HUES6 (cell line): ENCODE measurements at regions not wholly inside any gene's neighbourhood (a gene's known extent, or its start where the extent isn't known, plus 50 kb on each side); places are given as distances from the start of the nearest gene placed in this dataset.
"Not testable (repeated sequence)": the region's sequence is repeated elsewhere in the genome, so short reads cannot be mapped to it uniquely, and the experiment has no call there.

ENCODE experiments used
- H3K27ac ChIP-seq: 2 replicates; pipeline ENCODE4 v1.7.0; 2013; ENCODE audit warnings: low read depth, mild to moderate bottlenecking, low read length, inconsistent platforms
- H3K27me3 ChIP-seq: 2 replicates; pipeline ENCODE4 v1.6.1; 2013; ENCODE audit warnings: low read length; ENCODE audit not compliant: control insufficient read depth, insufficient read depth
- H3K36me3 ChIP-seq: 2 replicates; pipeline ENCODE4 v1.6.1; 2013; ENCODE audit warnings: low read length; ENCODE audit not compliant: control insufficient read depth, insufficient read depth
- H3K4me1 ChIP-seq: 2 replicates; pipeline ENCODE4 v1.6.1; 2013; ENCODE audit warnings: low read length; ENCODE audit not compliant: control insufficient read depth, insufficient read depth
- H3K4me3 ChIP-seq: 2 replicates; pipeline ENCODE4 v1.5.1; 2013; ENCODE audit warnings: low read depth, low read length
- H3K9ac ChIP-seq: one replicate; pipeline ENCODE4 v1.6.1; 2013; ENCODE audit warnings: mild to moderate bottlenecking, low read length
- H3K9me3 ChIP-seq: 2 replicates; pipeline ENCODE4 v1.6.1; 2013; ENCODE audit warnings: low read depth, low read length; ENCODE audit not compliant: control insufficient read depth, insufficient read depth

DNA sequence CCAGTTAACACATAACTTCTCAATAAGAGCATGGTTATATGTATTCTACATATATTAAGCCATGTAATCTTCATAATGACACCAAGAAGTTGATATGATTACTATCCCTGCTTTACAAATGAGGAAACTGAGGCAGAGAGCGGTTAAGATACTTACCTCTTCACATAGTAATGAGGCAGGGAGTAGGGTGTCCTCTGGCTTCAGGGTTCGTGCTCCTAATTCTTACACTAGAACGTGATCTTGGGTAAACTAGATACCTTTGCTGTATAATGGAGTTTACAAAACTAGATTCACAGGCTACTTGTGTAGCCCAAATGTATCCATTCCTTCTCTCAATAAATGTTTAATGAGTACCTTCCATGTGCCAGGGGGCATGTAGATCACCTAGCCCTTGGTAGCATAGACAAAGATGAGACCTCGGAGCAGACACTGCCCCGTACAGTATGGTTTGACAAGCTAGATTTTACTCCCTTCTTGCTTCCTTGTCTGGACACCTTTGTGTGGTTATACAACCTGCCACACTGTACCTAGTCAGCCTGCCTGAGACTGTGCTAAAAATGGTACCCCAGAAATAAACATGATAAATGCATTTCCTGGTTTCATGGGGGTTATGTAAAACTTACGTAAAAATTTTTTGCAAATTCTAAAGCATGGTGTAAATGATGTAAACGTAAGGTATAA lies 991.8 kb downstream of the VRK1 start:
- Histone ChIP-seq H3K4me1 (no peaks in the 10 kb centered on the region), H3K27ac (no peak overlapping the region), H3K9me3 (no peaks in the 10 kb centered on the region; the same call in 1 of the 2 replicates), H3K36me3 (no peaks in the 10 kb centered on the region), H3K4me3 (no peak overlapping the region), H3K27me3 (no peaks in the 10 kb centered on the region), H3K9ac (no peak overlapping the region)

DNA sequence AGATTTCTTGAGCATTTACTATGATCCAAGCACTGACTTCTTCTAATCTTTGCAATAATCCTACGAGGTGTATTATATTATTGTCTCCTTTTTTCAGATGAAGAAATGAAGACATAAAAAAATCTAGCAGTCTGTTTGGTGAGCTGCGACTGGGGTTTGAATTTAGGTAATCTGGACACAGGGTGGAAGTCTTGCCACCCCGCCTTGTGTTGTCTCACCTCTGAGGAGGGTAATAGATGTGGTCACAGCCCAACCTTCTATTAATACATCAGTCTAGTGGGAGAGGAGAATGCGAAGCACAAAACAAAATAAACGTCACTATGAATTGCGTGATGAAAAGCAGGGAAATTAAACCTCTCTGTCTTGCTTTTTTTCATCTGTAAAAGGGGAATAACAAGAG lies 993.9 kb downstream of the VRK1 start:
- Histone ChIP-seq H3K27ac (no peak overlapping the region), H3K9ac (no peak overlapping the region), H3K9me3 (no peaks in the 10 kb centered on the region), H3K36me3 (no peaks in the 10 kb centered on the region), H3K27me3 (no peaks in the 10 kb centered on the region), H3K4me3 (no peak overlapping the region), H3K4me1 (no peaks in the 10 kb centered on the region)

DNA sequence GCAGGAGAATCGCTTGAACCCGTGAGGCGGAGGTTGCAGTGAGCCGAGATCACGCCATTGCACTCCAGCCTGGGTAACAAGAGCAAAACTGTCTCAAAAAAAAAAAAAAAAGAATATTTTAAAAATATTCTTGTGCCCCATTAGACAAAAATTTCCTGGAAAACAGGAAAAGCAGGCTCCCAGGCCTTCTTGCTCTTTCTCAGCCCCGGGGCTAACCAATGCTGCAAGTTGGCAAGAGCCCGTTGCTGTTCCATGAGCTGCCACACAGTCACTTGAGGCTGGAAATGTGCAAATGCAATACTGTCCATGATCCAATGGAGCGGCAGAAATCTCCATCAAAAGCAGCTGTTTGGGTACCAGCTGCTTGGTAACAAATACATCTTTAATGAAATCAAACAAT lies 994.7 kb downstream of the VRK1 start:
- Histone ChIP-seq H3K9ac (no peak overlapping the region), H3K9me3 (no peaks in the 10 kb centered on the region), H3K4me1 (no peaks in the 10 kb centered on the region), H3K36me3 (no peaks in the 10 kb centered on the region), H3K27me3 (no peaks in the 10 kb centered on the region), H3K27ac (no peak overlapping the region), H3K4me3 (no peak overlapping the region)

DNA sequence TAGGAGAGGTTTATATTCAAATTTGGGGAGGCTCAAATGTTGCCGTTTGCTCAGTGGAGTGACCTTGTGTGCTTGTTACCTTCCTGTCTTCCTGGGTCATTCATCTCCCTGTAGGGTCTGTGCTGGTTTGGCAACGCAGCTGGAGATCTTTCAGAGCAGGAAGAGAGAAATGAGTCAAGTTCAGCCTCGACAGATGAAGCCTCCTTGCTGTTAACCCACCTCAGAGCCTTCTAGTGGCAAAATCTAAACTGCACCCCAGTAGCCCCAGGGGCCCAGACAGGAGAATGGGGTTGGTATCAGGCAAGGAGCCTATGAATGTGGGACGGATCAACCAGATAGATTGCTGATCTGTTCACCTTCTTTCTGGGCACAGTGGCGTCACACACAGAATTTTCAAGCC lies 999.3 kb downstream of the VRK1 start:
- Histone ChIP-seq H3K4me3 (no peak overlapping the region), H3K9ac (no peak overlapping the region), H3K4me1 (no peaks in the 10 kb centered on the region), H3K36me3 (no peaks in the 10 kb centered on the region), H3K9me3 (no peaks in the 10 kb centered on the region), H3K27me3 (no peaks in the 10 kb centered on the region), H3K27ac (no peak overlapping the region)

DNA sequence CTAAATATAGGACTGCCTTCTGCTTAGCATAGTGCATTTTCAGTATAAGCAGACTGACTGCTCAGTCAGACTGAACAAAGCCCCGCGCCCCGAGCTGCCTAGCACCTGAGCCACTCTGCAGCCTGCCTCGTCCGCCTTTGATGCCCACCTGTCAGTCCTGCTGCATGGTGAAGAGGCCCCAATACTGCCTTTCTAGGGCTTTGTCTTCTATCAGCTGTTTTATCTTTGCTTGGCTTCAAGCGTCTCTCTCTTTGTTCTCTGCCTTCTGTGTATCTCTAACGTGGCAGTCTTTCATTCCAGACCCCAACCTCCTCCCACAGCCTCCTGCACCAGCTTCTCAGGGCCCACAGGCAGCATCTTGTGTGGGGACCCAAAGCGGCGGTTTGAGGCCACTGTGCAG lies 1001.0 kb downstream of the VRK1 start:
- Histone ChIP-seq H3K4me3 (no peak overlapping the region), H3K4me1 (no peaks in the 10 kb centered on the region), H3K27ac (no peak overlapping the region)

DNA sequence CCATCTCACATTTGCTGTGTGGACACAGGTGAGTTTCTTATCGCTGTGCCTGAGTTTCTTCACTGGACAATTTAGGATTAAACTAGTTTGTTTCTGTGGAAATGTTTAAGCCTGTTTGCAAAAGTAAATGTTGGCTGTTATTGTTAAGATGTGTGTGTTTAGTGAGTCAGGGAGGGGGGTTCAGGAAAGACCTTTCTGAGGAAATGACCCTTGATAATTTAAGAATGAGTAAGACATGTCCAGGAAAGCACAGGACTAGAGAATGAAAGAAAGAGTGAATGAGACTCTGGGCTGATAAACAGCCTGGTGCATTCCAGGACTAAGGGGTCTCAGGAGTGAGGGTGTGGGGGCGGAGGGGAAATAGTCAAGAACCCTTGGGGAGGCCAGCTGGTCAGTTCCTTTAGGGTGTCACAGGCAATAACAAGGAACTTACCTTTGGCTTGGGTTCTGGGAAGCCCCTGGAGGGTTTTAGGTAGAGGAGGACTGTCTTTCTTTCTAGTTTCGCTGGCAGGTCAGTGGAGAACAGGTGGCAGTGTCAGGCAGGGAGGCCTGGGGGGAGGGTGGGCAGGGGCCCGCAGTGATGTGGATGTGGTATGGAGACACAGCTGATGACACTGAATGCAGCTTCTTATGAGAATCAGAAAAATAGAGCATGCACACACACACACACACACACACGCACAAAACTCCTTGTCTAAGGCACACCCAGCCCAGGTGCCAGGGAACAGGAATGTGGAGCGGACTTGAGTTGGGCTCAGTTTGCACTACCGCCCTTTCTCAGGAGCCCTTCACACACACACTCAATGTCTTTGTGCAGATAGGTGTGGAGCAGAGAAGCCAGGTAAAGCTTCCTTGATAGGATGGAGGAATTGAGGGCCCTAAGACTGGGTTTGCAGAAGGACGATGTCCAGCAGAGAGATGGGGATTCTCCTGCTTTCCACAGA lies 1005.5 kb downstream of the VRK1 start:
- H3K9ac ChIP-seq, result no peak overlapping the region
- no peaks in the 10 kb centered on the region for H3K9me3 ChIP-seq
- H3K27me3 ChIP-seq, result no peaks in the 10 kb centered on the region
- H3K4me1 ChIP-seq, result no peaks in the 10 kb centered on the region
- H3K36me3 ChIP-seq, result no peaks in the 10 kb centered on the region
- H3K4me3 ChIP-seq, result no peak overlapping the region
- no peak overlapping the region for H3K27ac ChIP-seq

More for the DNA sequence above, 1001.0 kb downstream of the VRK1 start:
- no peaks in the 10 kb centered on the region for H3K27me3 ChIP-seq
- no peaks in the 10 kb centered on the region for H3K36me3 ChIP-seq
- H3K9ac ChIP-seq, result no peak overlapping the region
- H3K9me3 ChIP-seq, result no peaks in the 10 kb centered on the region

DNA sequence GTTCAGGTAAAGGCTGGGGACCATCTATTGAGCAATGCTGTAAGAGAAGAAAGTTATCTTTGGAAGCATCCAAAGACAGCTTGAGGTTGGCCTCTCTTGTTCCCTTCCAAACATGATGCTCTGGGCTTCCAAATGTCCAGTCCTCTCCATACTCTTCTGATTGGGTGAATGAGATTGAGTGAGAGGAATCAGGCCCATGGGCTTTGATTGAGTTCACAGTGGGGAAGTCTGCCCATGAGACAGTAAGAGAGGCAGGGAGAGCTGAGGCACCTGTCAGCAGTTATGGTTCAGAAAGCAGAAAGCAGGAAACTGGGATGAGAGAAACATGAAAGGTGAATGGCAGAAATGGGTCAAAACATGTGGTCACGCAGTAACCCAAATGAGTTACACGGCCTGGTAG lies 1006.9 kb downstream of the VRK1 start:
- H3K4me1 ChIP-seq, result no peaks in the 10 kb centered on the region
- no peaks in the 10 kb centered on the region for H3K27me3 ChIP-seq
- H3K27ac ChIP-seq, result no peak overlapping the region
- no peak overlapping the region for H3K4me3 ChIP-seq
- H3K9me3 ChIP-seq, result no peaks in the 10 kb centered on the region
- H3K9ac ChIP-seq, result no peak overlapping the region
- H3K36me3 ChIP-seq, result no peaks in the 10 kb centered on the region

DNA sequence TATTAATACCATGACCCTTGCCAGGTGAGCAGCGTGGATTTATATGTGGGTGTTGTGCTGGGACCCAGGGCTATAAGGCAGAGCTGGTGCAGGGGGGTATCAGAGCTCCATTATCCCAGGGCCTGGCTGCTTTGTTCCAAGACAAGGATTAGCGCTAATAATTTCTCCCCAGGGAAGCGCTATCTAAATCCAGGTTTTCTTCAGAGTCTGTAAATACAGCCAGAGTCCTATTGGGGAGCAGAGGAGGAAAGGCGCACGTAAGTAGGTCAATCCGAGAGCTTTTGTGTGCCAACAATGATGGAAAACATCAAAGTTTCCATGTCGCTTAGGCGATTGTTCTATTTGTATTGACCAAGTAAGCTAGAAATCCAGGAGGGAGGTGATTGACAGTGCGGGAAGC lies 1009.7 kb downstream of the VRK1 start:
- H3K36me3 ChIP-seq, result no peaks in the 10 kb centered on the region
- no peaks in the 10 kb centered on the region for H3K27me3 ChIP-seq
- no peaks in the 10 kb centered on the region for H3K9me3 ChIP-seq
- no peak overlapping the region for H3K4me3 ChIP-seq
- H3K27ac ChIP-seq, result no peak overlapping the region
- no peak overlapping the region for H3K9ac ChIP-seq
- H3K4me1 ChIP-seq, result no peaks in the 10 kb centered on the region

DNA sequence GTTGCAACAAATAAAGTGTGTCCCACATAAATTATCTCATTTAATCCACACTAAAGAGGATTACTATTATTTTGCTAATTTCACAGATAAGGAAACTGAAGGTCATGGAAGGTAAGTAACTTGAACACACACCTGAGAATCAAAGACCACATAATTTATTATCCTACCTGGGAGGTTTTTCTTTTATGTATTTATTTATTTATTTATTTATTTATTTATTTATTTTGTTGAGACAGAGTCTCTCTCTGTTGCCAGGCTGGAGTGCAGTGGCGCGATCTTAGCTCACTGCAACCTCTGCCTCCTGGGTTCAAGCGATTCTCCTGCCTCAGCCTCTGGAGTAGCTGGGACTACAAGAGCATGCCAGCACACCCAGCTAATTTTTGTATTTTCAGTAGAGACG lies 1011.4 kb downstream of the VRK1 start:
- not testable (repeated sequence) for H3K9me3 ChIP-seq, H3K9ac ChIP-seq, H3K27me3 ChIP-seq, H3K36me3 ChIP-seq, H3K27ac ChIP-seq, H3K4me3 ChIP-seq, H3K4me1 ChIP-seq

DNA sequence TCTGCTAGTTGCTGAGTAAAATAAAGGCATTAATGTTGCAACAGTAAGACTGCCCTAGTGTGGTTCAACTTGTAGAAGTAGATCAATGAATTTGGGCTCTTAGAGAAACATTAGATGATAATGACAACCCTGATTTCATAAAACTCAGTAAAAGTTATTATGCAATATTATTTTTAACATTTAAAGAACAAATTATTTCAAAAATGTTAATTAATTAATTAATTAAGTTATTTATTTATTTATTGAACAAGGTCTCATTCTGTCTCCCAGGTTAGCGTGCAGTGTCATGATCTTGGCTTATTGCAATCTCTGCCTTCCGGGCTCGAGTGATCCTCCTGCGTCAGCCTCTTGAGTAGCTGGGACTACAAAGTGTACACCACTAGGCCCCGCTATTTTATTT lies 1016.4 kb downstream of the VRK1 start:
- H3K27ac ChIP-seq, result no peak overlapping the region
- no peak overlapping the region for H3K9ac ChIP-seq
- H3K4me3 ChIP-seq, result no peak overlapping the region
- no peaks in the 10 kb centered on the region for H3K4me1 ChIP-seq
- H3K9me3 ChIP-seq, result no peaks in the 10 kb centered on the region
- H3K27me3 ChIP-seq, result no peaks in the 10 kb centered on the region
- no peaks in the 10 kb centered on the region for H3K36me3 ChIP-seq

DNA sequence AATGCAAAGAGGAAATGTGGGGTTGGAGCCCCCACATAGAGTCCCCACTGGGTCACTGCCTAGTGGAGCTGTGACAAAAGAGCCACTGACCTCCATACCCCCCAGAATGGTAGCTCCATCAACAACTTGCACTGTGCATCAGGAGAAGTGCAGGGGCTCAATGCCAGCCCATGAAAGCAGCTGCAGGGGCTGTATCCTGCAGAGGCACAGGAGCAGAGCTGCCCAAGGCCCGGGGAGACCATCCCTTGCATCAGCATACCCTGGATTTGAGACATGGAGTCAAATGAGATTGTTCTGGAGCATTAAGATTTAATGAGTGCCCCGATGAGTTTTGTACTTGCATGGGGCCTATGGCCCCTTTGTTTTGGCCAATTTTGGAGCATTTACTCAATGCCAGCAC lies 1023.6 kb downstream of the VRK1 start:
- no peak overlapping the region for H3K9ac ChIP-seq
- H3K27me3 ChIP-seq, result no peaks in the 10 kb centered on the region
- H3K36me3 ChIP-seq, result no peaks in the 10 kb centered on the region
- no peak overlapping the region for H3K4me3 ChIP-seq
- no peaks in the 10 kb centered on the region for H3K4me1 ChIP-seq
- no peaks in the 10 kb centered on the region for H3K9me3 ChIP-seq
- H3K27ac ChIP-seq, result no peak overlapping the region
